ENCODE measurements at regions not wholly inside any gene's neighbourhood (a gene's known extent, or its start where the extent isn't known, plus 50 kb on each side); places are given as distances from the start of the nearest gene placed in this dataset.
"Not testable (repeated sequence)": the region's sequence is repeated elsewhere in the genome, so short reads cannot be mapped to it uniquely, and the experiment has no call there.

DNA sequence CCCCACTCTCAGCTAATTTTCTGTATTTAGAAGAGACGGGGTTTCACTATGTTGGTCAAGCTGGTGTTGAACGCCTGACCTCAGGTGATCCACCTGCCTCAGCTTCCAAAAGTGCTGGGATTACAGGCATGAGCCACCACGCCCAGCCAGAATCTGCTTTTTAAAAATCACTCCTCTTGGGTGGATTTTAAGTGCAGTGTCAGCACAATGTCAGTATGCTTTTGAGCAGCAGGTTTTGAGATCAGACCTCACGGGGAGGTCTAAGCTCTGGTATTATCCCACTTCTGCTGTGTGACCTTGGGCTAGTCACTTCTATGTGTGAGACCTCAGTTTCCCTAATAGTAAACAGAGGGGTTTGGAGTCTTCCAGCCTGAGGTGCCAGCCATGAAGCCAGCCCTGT, 51.8 kb upstream of the GSC start:
- H3K4me1 ChIP-seq = no peaks in the 10 kb centered on the region

DNA sequence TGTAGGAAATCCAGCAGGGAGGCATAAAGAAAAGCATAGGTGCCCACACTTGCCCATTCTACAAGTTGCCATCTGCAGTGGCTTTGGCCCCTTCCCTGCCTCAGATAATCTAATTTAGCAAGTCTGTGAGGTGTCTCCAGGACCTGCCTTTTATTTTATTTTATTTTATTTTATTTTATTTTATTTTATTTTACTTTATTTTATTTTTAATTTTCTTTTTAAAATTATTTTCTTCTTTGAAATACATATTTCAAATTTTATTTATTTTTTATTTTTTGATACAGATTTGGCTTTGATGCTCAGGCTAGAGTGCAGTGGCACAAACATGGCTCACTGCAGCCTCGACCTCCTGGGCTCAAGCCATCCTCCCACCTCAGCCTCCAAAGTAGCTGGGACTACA, 51.0 kb upstream of the GSC start:
- not testable (repeated sequence) for H3K36me3 ChIP-seq, H3K27ac ChIP-seq, H3K9me3 ChIP-seq, H3K27me3 ChIP-seq, H3K4me1 ChIP-seq, DNase-seq, H3K4me3 ChIP-seq

More for the DNA sequence above, 51.8 kb upstream of the GSC start:
- Histone ChIP-seq H3K27ac (no peak overlapping the region), H3K9me3 (no peaks in the 10 kb centered on the region), H3K36me3 (no peaks in the 10 kb centered on the region), H3K27me3 (no peaks in the 10 kb centered on the region), H3K4me3 (no peak overlapping the region)
- TF ChIP-seq, protein P1, sequence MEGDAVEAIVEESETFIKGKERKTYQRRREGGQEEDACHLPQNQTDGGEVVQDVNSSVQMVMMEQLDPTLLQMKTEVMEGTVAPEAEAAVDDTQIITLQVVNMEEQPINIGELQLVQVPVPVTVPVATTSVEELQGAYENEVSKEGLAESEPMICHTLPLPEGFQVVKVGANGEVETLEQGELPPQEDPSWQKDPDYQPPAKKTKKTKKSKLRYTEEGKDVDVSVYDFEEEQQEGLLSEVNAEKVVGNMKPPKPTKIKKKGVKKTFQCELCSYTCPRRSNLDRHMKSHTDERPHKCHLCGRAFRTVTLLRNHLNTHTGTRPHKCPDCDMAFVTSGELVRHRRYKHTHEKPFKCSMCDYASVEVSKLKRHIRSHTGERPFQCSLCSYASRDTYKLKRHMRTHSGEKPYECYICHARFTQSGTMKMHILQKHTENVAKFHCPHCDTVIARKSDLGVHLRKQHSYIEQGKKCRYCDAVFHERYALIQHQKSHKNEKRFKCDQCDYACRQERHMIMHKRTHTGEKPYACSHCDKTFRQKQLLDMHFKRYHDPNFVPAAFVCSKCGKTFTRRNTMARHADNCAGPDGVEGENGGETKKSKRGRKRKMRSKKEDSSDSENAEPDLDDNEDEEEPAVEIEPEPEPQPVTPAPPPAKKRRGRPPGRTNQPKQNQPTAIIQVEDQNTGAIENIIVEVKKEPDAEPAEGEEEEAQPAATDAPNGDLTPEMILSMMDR (IDR thresholded peaks at IDR 0.05) = no peak
- TF ChIP-seq POLR2A (IDR thresholded peaks at IDR 0.05) = no peak
- DNase-seq = no peak

All from Peyer's patch (tissue), 4 donors.